OCI-LY3 (cell line): ENCODE measurements at regions not wholly inside any gene's neighbourhood (a gene's known extent, or its start where the extent isn't known, plus 50 kb on each side); places are given as distances from the start of the nearest gene placed in this dataset.

Source experiments
- EZH2phosphoT487 ChIP-seq: fragments of 200-600 bp; shearing (Covaris generic); IDR thresholded peaks from 2 replicates; pipeline ENCODE4 v1.6.1; 2018; ENCODE audit warnings: antibody characterized with exemption, mixed run types, low read depth
- TF ChIP-seq, protein P1 (sequence below): fragments of 200-600, 300-600 bp; sonication (generic); IDR thresholded peaks from 2 replicates; pipeline ENCODE4 v1.5.1; 2014; ENCODE audit warnings: antibody characterized with exemption, low read length, low read depth

DNA sequence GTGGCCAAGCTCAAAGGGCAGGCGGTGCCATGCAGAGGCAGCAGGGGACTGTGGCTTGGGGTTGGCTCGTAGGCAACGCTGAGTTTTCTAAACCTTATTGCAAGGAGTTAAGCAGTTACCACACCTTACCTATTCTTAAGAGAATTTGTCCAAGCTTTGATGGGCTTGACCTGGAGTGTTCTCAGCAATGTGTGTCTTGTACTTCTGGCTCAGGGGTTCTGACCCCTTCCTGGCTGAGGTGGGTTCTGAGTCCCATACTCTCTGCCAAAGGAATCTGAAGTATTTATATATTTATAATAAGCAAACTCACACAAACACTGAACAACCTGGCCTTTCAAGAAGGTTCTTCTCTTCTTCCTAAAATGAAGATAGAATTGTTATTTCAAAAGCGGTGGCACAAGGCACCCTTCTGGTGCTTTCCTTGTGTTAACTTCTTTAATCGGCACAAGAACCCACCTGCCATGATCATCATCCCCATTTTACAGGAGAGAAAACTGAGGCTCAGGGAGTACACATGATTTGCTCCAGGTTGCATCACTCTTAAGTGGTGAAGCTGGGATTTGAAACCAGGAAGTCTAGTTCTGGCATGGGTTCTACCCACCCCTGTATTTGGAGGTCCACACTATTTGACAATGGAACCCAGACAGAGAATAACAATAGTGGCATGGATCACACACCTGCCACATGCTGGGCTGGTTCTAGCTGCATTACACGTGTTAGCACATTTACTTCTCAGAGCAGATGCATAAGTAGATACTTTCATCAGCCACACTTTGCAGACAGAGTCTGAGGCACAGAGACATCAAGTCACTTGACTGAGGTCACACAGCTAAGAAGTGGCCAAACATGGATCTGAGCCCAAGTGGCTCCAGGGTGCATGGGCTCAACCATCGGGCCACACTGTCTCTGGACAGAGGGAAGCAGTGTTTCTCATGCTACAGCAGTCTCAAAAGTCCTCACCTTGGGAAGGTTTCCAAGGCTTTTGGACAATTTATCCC, 224.0 kb downstream of the AACS start:
- TF ChIP-seq, protein P1, sequence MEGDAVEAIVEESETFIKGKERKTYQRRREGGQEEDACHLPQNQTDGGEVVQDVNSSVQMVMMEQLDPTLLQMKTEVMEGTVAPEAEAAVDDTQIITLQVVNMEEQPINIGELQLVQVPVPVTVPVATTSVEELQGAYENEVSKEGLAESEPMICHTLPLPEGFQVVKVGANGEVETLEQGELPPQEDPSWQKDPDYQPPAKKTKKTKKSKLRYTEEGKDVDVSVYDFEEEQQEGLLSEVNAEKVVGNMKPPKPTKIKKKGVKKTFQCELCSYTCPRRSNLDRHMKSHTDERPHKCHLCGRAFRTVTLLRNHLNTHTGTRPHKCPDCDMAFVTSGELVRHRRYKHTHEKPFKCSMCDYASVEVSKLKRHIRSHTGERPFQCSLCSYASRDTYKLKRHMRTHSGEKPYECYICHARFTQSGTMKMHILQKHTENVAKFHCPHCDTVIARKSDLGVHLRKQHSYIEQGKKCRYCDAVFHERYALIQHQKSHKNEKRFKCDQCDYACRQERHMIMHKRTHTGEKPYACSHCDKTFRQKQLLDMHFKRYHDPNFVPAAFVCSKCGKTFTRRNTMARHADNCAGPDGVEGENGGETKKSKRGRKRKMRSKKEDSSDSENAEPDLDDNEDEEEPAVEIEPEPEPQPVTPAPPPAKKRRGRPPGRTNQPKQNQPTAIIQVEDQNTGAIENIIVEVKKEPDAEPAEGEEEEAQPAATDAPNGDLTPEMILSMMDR = no peak
- TF ChIP-seq EZH2phosphoT487 = no peak
